Muscle of back (tissue), 3 donors: ENCODE measurements at regions not wholly inside any gene's neighbourhood (a gene's known extent, or its start where the extent isn't known, plus 50 kb on each side); places are given as distances from the start of the nearest gene placed in this dataset.

Source experiments
- DNase-seq, 3 donors: peaks; one replicate each; pipeline versions ENCODE4 v3.0.0 to v3.0.0-alpha.2; 2013

DNA sequence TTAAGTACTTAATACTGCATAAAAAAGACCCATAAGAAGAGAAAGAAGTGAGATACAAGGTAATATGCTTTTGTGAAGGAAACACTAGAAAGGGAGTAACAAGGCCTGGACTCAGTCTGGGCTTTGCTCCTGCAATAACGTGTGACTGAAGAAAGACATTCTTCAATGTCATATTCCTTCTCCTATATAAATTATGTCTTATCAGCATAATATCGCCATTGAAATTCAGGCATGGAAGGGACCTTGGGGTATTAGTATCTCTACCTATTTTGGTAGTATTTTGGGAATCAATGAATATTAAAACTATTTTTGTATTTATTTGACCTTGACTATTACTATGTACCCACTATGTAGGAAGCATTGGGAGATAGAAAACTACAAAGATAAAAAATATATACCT lies 62.2 kb upstream of the GIMD1 start:
- DNase-seq = no peak

DNA sequence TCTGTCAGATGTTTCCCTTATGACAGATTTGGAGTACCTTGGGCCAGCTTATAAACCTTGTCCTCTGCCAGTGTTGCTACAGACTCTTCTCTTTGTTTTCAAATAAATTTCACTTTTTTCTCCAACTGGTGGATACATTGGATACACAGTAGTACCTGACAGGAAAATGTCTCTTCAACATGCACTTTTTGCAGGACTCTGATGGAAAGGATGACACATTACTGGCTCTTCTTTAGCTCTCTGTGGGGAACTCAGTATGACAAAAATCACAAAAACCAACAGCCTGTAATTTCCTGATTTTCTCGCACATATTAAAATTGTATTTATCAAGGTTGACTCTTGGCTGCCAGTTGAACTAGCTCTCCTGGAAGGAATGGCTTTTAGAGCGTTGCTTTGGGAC lies 61.3 kb upstream of the GIMD1 start:
- DNase-seq = peak in 2 of 3 donors; percentile 52 to 71

DNA sequence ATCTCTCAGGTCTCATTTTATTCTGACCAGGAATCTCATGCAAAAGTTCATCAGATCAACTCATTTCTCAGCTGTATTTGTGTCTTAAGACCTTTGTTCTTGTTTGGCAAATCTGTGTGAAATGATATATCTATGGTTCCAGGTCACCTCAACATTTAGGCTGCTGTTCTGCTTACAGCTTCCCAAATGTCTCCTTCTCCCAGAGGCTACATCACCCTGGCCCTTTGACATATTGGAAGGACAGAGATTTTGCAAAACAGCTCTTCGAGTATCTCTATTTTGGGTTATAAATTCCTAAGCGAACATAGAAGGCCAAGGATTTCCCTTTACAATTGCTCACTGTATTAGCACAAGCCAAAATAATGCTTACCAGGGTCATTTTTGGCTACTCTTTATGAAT lies 57.5 kb upstream of the GIMD1 start:
- DNase-seq = peak in 1 of 3 donors; percentile 53

DNA sequence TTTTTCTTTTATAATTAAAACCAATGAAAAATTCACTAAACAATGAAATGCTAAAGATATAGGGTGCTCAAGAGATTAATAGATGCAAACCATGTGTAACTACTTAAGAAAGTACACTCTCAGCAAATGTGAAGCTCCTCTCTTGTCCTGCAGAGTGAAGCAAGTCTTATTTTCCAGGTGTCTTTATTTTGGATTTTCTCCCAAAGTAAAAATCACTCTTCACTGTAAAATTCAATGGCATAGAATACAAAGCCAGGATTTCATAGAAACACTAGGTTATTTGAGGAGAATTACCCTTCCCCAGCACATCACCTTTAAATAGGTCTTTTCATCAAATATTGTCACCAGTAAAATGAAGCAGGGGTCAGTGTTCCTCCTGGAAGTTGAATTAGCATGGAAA lies 57.0 kb upstream of the GIMD1 start:
- DNase-seq = peak in 1 of 3 donors; percentile 80

DNA sequence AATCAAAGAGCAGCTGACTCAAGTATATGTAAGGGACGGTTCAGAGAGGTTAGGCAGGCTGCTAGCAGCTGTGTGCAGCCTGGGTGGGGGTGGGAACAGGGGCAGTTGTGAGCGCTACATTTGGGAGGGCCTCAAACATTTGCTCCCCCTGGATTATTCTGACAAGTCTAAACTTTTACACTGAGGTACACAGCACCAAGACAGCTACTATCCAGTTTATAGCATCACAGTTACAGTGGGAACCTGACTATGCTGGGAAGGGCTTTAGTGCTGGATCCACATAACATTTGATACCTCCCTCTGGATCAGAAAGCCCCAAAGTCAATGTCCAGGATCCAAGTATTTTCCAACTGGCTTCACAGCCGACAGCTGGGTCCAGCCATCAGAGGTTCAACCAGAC lies 55.8 kb upstream of the GIMD1 start:
- peak in 1 of 3 donors; percentile 87 for DNase-seq

DNA sequence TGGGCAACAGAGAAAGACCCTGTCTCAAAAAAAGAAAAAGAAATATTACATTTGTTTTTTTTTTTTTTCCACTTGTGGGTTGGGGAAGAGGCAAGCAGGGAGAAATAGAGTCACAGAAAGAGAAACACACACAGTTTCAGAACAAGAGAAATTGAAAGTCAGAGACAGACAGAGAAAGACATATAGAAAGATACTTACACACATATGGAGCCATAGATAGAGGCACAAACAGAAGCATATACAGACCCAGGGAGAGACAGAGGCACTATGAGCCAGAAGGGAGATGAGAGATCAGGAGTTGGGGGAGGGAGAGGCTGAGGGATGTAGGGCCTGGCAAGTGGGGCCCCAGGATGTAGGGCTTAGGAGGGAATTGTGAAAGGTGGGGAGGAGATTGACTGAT lies 55.2 kb upstream of the GIMD1 start:
- DNase-seq = no peak

DNA sequence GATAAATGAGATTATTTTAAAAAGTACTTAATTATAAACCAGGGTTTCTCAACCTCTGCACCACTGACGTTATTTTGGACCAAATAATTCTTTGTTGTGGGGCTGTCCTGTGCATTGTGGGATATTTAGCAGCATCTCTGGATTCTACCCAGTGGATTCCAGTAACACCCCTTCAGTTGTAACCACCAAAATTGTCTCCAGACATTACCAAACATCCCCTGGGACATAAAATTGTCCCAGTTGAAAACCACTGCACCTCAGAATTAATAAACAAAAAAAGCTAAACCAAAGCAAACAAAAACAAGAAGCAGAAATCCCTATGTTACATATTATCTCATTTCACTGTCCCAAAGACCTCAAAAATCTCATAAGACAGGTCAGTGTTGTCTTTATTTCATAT lies 54.2 kb upstream of the GIMD1 start:
- no peak for DNase-seq

DNA sequence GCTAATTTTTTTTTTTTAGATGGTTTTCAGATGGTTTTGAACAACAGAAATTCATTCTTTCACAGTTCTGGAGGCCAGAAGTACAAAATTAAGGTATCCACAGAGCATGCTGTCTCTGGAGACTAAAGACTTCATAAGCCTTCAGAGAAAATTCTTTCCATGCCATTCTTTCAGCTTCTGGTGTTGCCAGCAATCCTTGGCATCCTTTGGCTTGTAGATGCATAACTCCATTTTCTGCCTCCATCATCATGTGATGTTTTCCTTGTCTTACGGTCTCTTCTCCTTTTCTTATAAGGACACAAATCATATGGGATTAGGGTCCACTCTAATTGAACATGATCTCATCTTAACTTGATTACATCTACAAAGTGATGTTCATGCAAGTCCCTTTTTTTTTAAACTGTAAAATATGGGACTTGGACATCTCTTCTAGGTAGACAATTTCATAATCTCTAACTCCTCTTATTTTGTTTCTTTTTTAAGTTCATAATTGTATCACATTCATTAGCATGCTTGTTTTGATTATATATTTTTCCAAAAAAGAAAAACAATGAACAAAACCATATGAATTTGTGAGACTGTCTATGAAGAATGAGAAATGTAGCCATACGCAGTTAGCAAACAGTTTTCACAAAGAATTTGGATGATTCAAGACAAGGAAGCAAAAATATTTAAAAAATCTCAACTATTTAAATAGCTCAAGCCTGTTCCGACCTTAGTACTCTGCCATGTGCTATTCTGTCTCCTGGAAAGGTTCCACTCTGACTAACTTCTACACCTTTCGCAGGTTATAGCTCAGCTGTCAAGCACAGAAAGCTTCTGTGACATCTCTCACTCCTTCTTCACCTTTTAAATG lies 53.1 kb upstream of the GIMD1 start:
- no peak for DNase-seq

DNA sequence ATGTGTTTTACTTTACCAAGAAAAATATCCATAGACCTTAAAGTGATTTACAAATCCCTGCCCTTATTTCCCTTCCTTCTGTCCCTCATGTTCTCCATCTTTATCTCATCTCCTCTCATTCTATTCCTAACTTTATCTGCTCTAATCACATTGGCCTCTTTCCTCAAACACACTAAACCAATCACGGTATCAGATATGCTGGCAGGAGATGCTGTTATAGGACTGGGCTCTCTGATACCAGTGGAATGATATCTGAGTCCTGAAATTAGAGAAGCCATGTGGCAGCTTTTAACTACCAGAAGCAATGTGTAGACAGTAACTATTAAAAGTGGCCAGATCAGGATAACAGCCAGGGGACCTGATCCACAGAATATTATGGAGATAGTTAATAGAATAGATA lies 49.9 kb upstream of the GIMD1 start:
- DNase-seq = no peak
